SH-SY5Y (cell line): ENCODE measurements at regions not wholly inside any gene's neighbourhood (a gene's known extent, or its start where the extent isn't known, plus 50 kb on each side); places are given as distances from the start of the nearest gene placed in this dataset.

Experiments
- GATA2 ChIP-seq: IDR thresholded peaks from 2 replicates; pipeline ENCODE4 v1.6.1; 2011; ENCODE audit warnings: mild to moderate bottlenecking, low read depth, low read length
- GATA3 ChIP-seq: IDR thresholded peaks from 2 replicates; pipeline ENCODE4 v1.6.1; 2011; ENCODE audit warnings: low read depth, mild to moderate bottlenecking, low read length, moderate library complexity

- TF ChIP-seq GATA3, result no peak
- no peak for TF ChIP-seq GATA2
These were observed 1277.5 kb upstream of the CNTN5 start for GRCh38 chr11:97743205-97743742.
